ENCODE measurements at regions not wholly inside any gene's neighbourhood (a gene's known extent, or its start where the extent isn't known, plus 50 kb on each side); places are given as distances from the start of the nearest gene placed in this dataset.

DNA sequence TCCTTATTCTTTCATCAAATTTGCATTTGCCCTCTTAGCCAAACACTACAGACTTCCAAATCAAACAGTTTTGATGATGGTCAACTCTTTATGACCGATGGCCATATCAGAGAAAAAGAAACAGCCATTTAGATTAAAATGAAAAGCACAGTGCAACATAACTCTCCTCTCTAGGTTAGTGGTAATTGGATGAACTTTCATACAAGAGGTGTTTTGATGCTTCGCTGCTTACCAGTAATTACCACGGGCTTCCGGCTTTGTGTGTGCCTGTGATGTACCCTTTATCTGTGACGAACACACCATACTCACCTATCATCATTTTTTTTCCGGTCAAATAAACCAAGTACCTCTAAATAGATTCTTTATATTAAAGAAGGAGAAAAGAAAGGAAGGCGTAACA is 181.8 kb downstream of the FOXA2 start:
- H3K27ac ChIP-seq: no peak overlapping the region
- no peaks in the 10 kb centered on the region for H3K9me3 ChIP-seq (ENCODE audit: control insufficient read depth, low read length)
- no peaks in the 10 kb centered on the region for H3K4me1 ChIP-seq
- no peak overlapping the region for H2AFZ ChIP-seq
- TF ChIP-seq, protein P1, sequence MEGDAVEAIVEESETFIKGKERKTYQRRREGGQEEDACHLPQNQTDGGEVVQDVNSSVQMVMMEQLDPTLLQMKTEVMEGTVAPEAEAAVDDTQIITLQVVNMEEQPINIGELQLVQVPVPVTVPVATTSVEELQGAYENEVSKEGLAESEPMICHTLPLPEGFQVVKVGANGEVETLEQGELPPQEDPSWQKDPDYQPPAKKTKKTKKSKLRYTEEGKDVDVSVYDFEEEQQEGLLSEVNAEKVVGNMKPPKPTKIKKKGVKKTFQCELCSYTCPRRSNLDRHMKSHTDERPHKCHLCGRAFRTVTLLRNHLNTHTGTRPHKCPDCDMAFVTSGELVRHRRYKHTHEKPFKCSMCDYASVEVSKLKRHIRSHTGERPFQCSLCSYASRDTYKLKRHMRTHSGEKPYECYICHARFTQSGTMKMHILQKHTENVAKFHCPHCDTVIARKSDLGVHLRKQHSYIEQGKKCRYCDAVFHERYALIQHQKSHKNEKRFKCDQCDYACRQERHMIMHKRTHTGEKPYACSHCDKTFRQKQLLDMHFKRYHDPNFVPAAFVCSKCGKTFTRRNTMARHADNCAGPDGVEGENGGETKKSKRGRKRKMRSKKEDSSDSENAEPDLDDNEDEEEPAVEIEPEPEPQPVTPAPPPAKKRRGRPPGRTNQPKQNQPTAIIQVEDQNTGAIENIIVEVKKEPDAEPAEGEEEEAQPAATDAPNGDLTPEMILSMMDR (IDR thresholded peaks at IDR 0.05): no peak
- no peaks in the 10 kb centered on the region for H3K79me2 ChIP-seq
- H3K27me3 ChIP-seq (ENCODE audit: control insufficient read depth, insufficient read depth, low read length): no peaks in the 10 kb centered on the region
- H3K4me2 ChIP-seq (ENCODE audit: low read length): no peak overlapping the region
- no peaks in the 10 kb centered on the region for H3K36me3 ChIP-seq (ENCODE audit: control insufficient read depth, insufficient read depth, low read length)
- no peak overlapping the region for H3K4me3 ChIP-seq (ENCODE audit: low read depth, low read length)
- no peak overlapping the region for H3K9ac ChIP-seq

DNA sequence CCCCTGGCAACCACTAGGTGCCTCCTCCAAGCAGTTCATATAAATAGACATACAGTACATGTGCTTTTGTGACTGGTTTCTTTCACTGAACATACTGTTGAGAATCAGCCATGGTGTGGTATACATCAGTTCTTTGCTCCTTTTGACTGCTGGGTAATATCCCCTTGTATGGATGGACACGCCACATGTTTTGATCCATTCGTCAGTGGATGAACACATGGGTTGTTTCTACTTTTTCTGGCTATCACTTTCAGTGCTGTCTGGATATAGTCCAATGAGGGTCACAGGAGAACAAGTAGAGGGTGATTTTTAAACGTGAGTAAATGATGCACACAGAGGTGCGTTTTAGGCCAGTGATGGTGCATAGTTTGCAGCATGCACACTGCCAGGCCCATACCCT is 183.9 kb downstream of the FOXA2 start:
- no peak overlapping the region for H3K4me3 ChIP-seq (ENCODE audit: low read depth, low read length)
- H3K4me2 ChIP-seq (ENCODE audit: low read length): no peak overlapping the region
- TF ChIP-seq, protein P1 (IDR thresholded peaks at IDR 0.05): no peak
- no peaks in the 10 kb centered on the region for H3K9me3 ChIP-seq (ENCODE audit: control insufficient read depth, low read length)
- no peak overlapping the region for H2AFZ ChIP-seq
- no peaks in the 10 kb centered on the region for H3K79me2 ChIP-seq
- H3K36me3 ChIP-seq (ENCODE audit: control insufficient read depth, insufficient read depth, low read length): no peaks in the 10 kb centered on the region
- no peak overlapping the region for H3K9ac ChIP-seq
- no peak overlapping the region for H3K27ac ChIP-seq
- H3K27me3 ChIP-seq (ENCODE audit: control insufficient read depth, insufficient read depth, low read length): no peaks in the 10 kb centered on the region
- H3K4me1 ChIP-seq: no peaks in the 10 kb centered on the region

DNA sequence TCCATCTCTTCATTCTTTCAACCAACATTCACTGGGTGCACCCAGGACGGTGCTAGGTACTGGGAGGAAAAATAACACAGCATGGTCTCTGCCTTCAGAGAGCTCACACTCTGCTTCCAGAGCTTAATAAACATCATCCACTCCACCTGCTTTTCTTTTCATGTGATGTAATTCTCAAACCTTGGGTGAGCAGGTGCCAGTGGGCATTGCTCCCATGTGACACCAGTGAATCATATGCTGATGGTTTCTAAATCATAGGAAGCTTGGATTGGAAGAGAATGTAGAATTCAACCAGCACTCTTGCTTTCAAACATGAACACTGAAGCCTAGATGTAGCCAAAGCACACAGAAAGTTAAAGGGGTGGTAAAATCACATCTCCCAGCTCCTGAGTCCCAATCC is 189.8 kb downstream of the FOXA2 start:
- TF ChIP-seq, protein P1 (IDR thresholded peaks at IDR 0.05): no peak
- Histone ChIP-seq H3K9ac (no peak overlapping the region), H3K4me1 (no peaks in the 10 kb centered on the region), H3K4me2 (ENCODE audit: low read length) (no peak overlapping the region), H3K4me3 (ENCODE audit: low read depth, low read length) (no peak overlapping the region), H2AFZ (no peak overlapping the region), H3K9me3 (ENCODE audit: control insufficient read depth, low read length) (no peaks in the 10 kb centered on the region), H3K27ac (no peak overlapping the region), H3K27me3 (ENCODE audit: control insufficient read depth, insufficient read depth, low read length) (no peaks in the 10 kb centered on the region), H3K36me3 (ENCODE audit: control insufficient read depth, insufficient read depth, low read length) (no peaks in the 10 kb centered on the region), H3K79me2 (no peaks in the 10 kb centered on the region)

DNA sequence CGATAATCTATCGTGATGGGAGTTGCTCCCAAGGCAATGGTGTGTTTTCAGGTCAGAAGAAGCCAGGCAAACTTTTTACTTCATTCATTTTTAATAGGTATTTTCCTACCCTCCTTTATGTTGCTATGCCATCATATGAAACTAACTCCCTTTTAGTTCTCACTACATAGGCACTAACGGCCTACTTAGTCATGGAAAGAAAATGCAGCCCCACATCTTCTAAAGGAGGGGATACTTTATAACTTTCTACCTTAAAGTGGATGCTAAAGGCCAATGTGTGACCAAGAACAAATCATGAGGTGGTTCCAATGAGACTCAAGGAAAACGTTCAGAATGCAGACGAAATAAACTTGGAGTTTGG is 193.8 kb downstream of the FOXA2 start:
- Histone ChIP-seq H3K27ac (no peak overlapping the region), H3K36me3 (ENCODE audit: control insufficient read depth, insufficient read depth, low read length) (no peaks in the 10 kb centered on the region), H3K4me1 (no peaks in the 10 kb centered on the region), H3K4me3 (ENCODE audit: low read depth, low read length) (no peak overlapping the region), H3K4me2 (ENCODE audit: low read length) (no peak overlapping the region), H2AFZ (no peak overlapping the region), H3K27me3 (ENCODE audit: control insufficient read depth, insufficient read depth, low read length) (no peaks in the 10 kb centered on the region), H3K9ac (no peak overlapping the region), H3K9me3 (ENCODE audit: control insufficient read depth, low read length) (no peaks in the 10 kb centered on the region), H3K79me2 (no peaks in the 10 kb centered on the region)
- TF ChIP-seq, protein P1 (IDR thresholded peaks at IDR 0.05): no peak

DNA sequence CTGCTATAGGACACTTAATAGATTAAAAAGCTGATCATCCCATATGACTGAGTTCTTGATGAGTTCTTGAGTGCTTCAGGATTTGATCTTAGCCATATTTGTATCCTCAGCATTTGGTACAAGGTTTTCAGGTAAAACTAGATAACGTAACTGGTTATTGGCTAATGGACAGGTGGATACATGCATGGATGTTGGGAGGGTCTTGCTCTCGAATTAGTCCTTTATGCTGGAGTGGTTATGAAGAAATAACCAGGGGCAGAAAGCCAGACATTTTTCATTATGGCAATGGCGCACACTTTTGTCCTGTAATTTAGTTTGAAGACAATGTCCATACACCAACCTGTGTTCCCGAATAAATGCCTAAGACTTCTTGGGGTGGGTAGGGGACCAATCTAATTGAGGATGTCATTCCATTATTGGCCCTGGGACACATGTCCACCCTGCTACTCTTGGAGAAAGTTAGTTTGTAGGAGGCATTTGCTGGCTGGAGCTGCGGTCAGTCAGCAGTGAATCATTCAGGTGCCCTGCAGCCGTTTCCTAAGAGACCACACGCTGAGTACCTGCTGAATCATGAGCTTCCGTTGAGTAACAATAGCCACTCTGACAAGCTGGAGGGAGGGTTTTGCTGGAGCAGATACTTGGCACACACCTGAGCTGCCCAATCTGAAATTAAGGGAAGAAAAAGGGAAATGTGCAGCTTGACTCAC is 194.4 kb downstream of the FOXA2 start:
- no peak overlapping the region for H2AFZ ChIP-seq
- H3K9me3 ChIP-seq (ENCODE audit: control insufficient read depth, low read length): no peaks in the 10 kb centered on the region
- no peak overlapping the region for H3K27ac ChIP-seq
- no peaks in the 10 kb centered on the region for H3K79me2 ChIP-seq
- H3K27me3 ChIP-seq (ENCODE audit: control insufficient read depth, insufficient read depth, low read length): no peaks in the 10 kb centered on the region
- no peak overlapping the region for H3K9ac ChIP-seq
- no peaks in the 10 kb centered on the region for H3K36me3 ChIP-seq (ENCODE audit: control insufficient read depth, insufficient read depth, low read length)
- TF ChIP-seq, protein P1 (IDR thresholded peaks at IDR 0.05): no peak
- no peaks in the 10 kb centered on the region for H3K4me1 ChIP-seq
- no peak overlapping the region for H3K4me3 ChIP-seq (ENCODE audit: low read depth, low read length)
- no peak overlapping the region for H3K4me2 ChIP-seq (ENCODE audit: low read length)

All from parathyroid adenoma (tissue), 2 donors.